ENCODE measurements at regions not wholly inside any gene's neighbourhood (a gene's known extent, or its start where the extent isn't known, plus 50 kb on each side); places are given as distances from the start of the nearest gene placed in this dataset.
"Not testable (repeated sequence)": the region's sequence is repeated elsewhere in the genome, so short reads cannot be mapped to it uniquely, and the experiment has no call there.

DNA sequence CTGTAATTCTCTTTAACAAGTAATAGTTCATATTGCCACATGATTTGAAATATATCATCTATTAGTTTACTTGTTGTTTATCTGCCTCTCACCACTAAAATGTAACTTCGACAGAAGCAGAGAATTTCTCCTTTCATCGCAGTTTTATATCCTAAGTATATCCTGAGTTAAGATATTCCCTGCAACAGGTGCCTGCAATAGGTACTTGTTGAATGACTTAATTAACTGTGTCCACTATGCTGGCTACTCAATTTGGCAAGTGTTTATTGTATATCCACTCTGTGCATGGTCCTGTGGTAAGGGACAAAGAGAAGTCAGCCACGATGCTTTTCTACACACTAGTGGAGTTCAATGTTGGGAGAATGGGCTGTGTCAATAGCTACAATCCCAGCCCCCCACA lies 108.5 kb downstream of the PSAT1 start:
- H3K27ac Mint-ChIP-seq (ENCODE audit: unreplicated experiment): no peak overlapping the region
- no peaks in the 10 kb centered on the region for H3K36me3 Mint-ChIP-seq (ENCODE audit: low read depth, unreplicated experiment)
- no peaks in the 10 kb centered on the region for H3K9me3 Mint-ChIP-seq (ENCODE audit: unreplicated experiment)
- TF ChIP-seq CTCF (IDR thresholded peaks at IDR 0.05; ENCODE audit: unreplicated experiment): no peak
- no peak overlapping the region for H3K4me3 Mint-ChIP-seq (ENCODE audit: unreplicated experiment)
- DNase-seq (ENCODE audit: low spot score): no peak
- no peaks in the 10 kb centered on the region for H3K4me1 Mint-ChIP-seq (ENCODE audit: unreplicated experiment)
- no peaks in the 10 kb centered on the region for H3K27me3 Mint-ChIP-seq (ENCODE audit: unreplicated experiment)

DNA sequence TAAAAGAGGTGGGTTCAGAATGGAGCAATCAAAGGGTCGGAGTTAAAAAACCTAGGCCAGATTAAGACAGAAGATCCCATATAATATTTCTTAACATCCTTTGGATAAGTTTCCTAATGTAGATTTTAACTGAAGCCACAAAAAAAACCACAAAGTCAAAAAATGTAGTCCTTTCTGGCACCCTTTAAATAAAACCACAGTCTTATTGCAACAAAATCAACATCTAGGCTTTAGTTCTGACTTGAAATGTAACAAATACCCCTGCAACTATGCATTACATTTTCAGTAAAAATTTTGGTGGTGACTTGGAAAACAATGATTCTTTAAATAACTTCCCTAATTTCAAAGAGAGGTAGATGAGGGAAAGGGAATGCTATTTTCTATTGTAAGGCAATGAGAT lies 109.2 kb downstream of the PSAT1 start:
- Mint-ChIP-seq H3K27ac (ENCODE audit: unreplicated experiment) (no peak overlapping the region), H3K27me3 (ENCODE audit: unreplicated experiment) (no peaks in the 10 kb centered on the region), H3K4me3 (ENCODE audit: unreplicated experiment) (no peak overlapping the region), H3K9me3 (ENCODE audit: unreplicated experiment) (no peaks in the 10 kb centered on the region), H3K4me1 (ENCODE audit: unreplicated experiment) (no peaks in the 10 kb centered on the region), H3K36me3 (ENCODE audit: low read depth, unreplicated experiment) (no peaks in the 10 kb centered on the region)
- DNase-seq (ENCODE audit: low spot score): no peak
- TF ChIP-seq CTCF (IDR thresholded peaks at IDR 0.05; ENCODE audit: unreplicated experiment): no peak

DNA sequence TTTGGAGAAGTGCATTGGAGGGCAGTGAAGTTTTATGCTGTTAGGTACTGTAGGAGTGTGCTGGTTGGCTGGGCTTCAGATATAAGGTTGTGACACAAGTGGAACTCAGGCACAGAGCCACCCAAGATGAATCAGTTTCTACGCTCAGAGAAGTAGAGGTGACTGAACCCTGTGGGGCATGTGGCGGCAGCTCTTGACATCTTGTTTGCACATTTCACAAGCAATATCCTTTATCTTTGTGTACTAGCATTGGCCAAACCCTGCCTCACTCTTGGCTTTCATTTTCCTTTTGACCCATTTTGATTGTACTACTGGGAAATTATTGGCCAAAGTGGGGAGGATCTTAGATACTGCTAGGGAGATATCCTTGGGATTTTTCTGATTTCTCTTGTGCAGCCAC lies 110.0 kb downstream of the PSAT1 start:
- no peak for DNase-seq (ENCODE audit: low spot score)
- TF ChIP-seq CTCF (IDR thresholded peaks at IDR 0.05; ENCODE audit: unreplicated experiment): no peak
- Mint-ChIP-seq H3K27ac (ENCODE audit: unreplicated experiment) (no peak overlapping the region), H3K4me1 (ENCODE audit: unreplicated experiment) (no peaks in the 10 kb centered on the region), H3K4me3 (ENCODE audit: unreplicated experiment) (no peak overlapping the region), H3K9me3 (ENCODE audit: unreplicated experiment) (no peaks in the 10 kb centered on the region), H3K36me3 (ENCODE audit: low read depth, unreplicated experiment) (no peaks in the 10 kb centered on the region), H3K27me3 (ENCODE audit: unreplicated experiment) (no peaks in the 10 kb centered on the region)

- no peaks in the 10 kb centered on the region for H3K4me1 Mint-ChIP-seq (ENCODE audit: unreplicated experiment)
- H3K27me3 Mint-ChIP-seq (ENCODE audit: unreplicated experiment): no peaks in the 10 kb centered on the region
- H3K36me3 Mint-ChIP-seq (ENCODE audit: low read depth, unreplicated experiment): no peaks in the 10 kb centered on the region
- DNase-seq (ENCODE audit: low spot score): no peak
- H3K9me3 Mint-ChIP-seq (ENCODE audit: unreplicated experiment): no peaks in the 10 kb centered on the region
- TF ChIP-seq CTCF (IDR thresholded peaks at IDR 0.05; ENCODE audit: unreplicated experiment): no peak
- H3K27ac Mint-ChIP-seq (ENCODE audit: unreplicated experiment): no peak overlapping the region
- no peak overlapping the region for H3K4me3 Mint-ChIP-seq (ENCODE audit: unreplicated experiment)
Observed at GRCh38 chr9:78407636-78408312, 110.8 kb downstream of the PSAT1 start.

GRCh38 chr9:78408388-78408787 lies 111.5 kb downstream of the PSAT1 start:
- no peak overlapping the region for H3K27ac Mint-ChIP-seq (ENCODE audit: unreplicated experiment)
- DNase-seq (ENCODE audit: low spot score): no peak
- no peaks in the 10 kb centered on the region for H3K4me1 Mint-ChIP-seq (ENCODE audit: unreplicated experiment)
- no peaks in the 10 kb centered on the region for H3K36me3 Mint-ChIP-seq (ENCODE audit: low read depth, unreplicated experiment)
- H3K4me3 Mint-ChIP-seq (ENCODE audit: unreplicated experiment): no peak overlapping the region
- H3K9me3 Mint-ChIP-seq (ENCODE audit: unreplicated experiment): no peaks in the 10 kb centered on the region
- no peaks in the 10 kb centered on the region for H3K27me3 Mint-ChIP-seq (ENCODE audit: unreplicated experiment)
- TF ChIP-seq CTCF (IDR thresholded peaks at IDR 0.05; ENCODE audit: unreplicated experiment): no peak

DNA sequence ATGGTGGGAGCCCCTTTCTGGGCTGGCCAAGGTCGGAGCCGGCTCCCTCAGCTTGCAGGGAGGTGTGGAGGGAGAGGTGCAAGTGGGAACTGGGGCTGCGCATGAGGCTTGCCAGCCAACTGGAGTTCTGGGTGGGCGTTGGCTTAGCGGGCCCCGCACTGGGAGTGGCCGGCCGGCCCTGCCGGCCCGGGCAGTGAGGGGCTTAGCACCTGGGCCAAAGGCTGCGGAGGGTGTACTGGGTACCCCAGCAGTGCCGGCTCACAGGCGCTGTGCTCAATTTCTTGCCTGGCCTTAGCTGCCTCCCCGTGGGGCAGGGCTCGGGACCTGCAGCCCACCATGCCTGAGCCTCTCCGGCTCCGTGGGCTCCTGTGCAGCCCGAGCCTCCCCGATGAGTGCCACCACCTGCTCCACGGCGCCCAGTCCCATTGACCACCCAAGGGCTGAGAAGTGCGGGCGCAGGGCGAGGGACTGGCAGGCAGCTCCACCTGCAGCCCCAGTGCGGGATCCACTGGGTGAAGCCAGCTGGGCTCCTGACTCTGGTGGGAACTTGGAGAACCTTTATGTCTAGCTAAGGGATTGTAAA lies 113.1 kb downstream of the PSAT1 start:
- H3K4me1 Mint-ChIP-seq (ENCODE audit: unreplicated experiment); H3K27me3 Mint-ChIP-seq (ENCODE audit: unreplicated experiment); DNase-seq (ENCODE audit: low spot score); H3K9me3 Mint-ChIP-seq (ENCODE audit: unreplicated experiment); H3K36me3 Mint-ChIP-seq (ENCODE audit: low read depth, unreplicated experiment); H3K27ac Mint-ChIP-seq (ENCODE audit: unreplicated experiment); H3K4me3 Mint-ChIP-seq (ENCODE audit: unreplicated experiment): not testable (repeated sequence)
